ENCODE measurements at regions not wholly inside any gene's neighbourhood (a gene's known extent, or its start where the extent isn't known, plus 50 kb on each side); places are given as distances from the start of the nearest gene placed in this dataset.

DNA sequence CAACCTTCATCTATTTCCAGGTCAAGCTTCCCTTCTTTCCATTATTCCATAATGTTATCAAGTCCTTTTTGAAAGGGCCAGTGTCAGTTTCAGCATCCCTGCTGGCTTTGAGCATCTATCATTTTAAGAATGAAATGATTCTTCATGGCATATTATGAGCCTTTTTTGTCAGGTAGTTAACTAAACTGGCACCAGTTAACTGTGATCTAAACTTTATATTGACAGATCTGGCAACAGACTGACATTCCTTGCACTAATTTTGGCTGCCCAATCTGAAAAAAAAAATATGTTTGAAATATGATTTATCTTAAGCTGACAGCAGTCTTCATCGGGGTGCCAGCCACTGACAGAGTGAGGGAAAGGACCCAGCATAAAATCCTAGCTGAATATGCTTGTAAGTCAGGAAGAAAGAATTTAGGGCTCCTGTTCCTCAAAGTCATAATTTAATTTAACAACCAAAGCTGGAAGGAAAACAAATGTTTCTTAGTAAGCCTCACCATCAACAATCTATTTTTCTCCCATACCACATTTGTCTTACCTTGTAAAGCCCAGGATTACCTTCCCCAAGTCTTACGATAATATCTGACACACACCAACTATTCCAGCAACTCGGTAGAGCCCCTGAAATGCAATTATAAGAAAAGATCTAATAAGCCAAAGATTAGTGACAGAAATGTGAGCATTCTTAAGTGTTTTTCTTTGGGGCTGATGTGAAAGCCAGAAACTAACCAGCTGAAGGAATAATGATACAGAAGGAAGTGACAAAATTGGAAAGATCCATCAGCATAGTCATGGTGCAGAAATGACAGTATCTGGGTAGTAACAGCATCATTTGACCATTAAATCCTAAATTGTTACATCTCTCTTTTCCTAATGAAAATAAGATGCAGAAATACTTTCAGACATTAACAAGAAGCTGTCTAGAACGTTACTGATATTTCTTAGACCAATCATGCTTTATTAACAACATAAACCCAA lies 228.1 kb downstream of the RBM43 start:
- DNase-seq (ENCODE audit: low spot score), result no peak

DNA sequence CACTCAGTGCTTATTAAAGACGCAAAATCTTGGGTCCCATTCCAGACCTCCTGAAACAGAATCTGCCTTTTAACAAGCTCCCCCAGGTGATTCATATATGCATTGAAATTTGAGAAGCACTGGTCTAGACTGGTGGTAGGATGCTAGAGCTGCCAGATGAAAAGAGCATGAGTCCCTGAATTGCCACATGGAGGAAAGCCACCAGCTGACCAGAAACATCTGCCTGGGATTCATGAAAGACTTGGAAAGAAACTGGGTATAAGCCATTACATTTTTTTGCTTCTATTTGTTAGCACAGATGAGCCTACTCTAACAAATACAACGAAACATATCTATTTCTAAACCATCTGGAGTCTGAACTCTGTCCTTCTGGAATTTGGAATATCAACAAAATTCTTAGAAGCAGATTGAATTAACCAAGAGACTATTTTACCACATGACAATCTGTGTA lies 228.9 kb downstream of the RBM43 start:
- DNase-seq (ENCODE audit: low spot score), result peak; percentile 72

DNA sequence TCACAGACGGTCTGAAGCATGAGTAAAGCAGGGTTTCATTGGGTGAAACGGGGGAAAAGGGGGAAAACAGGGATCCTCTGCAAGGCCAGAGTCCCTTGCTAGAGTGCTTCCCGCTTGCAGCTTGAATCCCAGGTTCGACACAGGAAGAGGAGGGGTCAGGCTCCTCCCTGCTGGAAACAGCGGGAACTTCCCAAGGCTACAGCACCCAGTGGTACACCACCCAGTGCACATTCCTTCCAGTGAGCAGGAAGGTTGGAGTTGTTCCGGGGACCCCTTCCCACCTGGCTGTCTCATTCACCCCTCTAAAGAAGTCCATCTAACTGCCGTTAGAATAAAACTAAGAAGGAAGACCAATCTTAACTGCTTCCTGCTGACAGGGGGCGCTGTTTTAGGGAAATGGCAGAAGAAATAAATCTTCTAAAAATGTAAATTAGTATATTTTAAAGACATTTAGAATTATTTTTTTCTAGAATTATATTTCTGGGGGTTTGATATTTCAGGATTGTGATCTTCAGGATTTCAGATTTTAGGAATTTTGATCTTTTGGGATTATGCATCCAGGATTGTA lies 230.9 kb downstream of the RBM43 start:
- DNase-seq (ENCODE audit: low spot score), result no peak

DNA sequence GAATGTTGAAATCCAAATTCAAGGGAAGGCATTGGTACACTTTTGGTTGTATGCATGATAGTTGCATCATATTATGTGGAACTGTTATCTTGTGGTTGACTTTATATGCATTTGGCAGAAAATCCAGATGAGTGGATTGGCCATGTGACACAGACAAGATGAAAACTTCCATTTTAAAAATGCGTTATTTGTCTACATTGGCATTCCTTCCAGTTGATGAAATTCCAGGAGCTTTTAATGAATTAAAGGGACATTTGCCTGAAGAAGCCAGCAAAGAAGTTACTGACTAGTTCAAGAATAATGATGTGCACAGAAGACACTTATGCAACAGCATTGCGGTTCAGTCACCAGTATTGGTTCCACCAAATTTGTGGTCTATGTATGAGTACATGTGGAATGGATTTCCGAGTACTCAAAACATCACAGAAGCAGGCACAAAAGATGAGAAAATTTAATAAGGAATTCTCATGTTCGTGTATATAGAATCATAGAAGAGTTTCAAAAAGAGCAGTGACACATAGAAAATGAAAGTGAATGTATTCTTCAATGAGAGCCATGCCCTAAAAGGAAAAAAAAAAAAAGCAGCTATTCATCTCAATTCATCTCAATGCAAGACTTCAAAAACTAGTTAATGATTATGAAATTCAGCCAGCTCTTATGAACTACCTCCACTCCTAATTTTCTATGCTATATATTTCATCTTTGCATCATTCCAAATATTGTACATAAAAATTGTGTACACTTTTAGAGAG lies 232.1 kb downstream of the RBM43 start:
- peak; percentile 24 for DNase-seq (ENCODE audit: low spot score)

DNA sequence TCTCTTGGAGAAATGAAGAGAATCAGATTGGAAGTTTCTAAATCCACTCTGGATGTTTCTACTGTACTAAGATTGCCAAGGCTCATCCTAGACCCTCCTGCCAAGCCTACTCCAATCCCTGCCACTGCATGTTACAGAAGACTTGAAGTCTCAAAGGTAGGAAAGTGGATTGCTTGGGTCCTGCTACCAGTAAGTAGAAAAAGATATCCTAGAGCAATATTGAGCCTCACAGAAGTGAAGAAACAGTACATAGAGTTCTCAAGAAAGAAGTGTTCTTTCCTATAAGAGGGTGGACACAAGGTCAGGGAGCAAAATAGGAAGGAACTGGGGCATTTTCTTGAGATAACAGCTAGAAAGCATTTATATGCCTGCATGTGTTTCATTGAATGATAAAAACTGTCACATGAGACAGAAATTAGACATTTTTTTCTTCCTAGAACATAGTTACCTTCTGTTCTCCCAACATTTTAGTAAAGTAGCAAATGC lies 232.9 kb downstream of the RBM43 start:
- no peak for DNase-seq (ENCODE audit: low spot score)

DNA sequence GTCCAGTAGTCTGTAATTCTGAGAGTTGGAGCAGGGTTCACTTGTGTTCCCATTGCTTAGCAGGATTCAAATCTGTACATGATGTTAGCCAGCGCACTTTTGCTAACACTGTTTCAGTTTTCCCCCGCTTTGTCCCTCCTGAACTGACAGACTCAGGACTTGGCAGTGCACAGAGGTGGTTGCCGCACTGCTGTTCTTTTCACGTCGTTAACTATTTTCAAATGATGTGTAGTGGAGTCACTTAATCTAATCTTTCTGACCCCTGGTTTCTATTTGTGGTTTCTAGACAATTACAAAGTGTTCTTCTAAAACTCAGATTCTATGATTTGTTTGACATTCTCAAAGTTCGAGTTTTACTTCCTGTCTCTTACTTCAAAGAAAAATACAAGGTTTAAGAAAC lies 234.5 kb downstream of the RBM43 start:
- no peak for DNase-seq (ENCODE audit: low spot score)

DNA sequence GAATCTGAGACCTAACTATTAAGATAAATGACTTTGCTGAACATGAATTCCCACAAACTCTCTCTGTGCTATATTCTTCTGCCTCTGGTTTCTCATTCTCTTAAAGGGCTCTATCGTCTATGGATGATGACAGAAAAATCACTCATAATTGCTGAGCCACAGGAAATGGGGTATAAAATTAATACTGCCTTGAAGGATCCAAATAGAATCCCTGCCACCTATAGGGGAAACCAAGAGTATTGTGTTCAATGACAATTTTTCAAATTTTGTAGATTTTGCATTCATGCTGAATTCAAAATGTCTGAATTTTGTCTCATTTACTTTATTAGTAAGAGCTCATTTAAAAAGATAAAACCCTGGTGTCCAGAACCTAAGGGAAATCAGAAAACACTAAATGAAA lies 235.8 kb downstream of the RBM43 start:
- no peak for DNase-seq (ENCODE audit: low spot score)

DNA sequence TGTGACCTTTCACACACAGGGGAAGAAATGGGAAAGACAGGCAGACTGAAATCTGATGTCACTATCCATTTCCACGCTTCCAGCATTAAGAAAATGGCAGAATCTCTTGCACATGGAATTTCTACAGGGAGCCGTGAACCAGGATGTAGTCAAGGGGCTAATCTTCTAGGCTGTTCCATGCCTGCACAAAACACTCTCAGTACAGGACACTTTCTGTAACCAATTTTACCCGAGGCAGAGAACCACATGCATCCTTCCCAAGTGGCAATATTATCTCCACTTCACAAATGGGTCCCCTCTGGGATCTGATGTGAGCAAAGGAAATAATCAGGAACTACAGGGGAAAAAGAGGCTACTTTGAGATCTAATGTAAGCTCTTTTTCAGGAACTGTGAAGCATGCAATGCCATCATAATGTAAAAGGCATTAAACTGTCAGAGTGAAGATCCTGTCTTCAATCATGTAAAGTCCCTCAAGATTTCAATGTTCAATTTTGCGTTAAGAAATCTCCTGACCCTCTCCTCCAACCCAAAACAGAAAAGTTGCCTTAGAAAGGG lies 236.9 kb downstream of the RBM43 start:
- no peak for DNase-seq (ENCODE audit: low spot score)

DNA sequence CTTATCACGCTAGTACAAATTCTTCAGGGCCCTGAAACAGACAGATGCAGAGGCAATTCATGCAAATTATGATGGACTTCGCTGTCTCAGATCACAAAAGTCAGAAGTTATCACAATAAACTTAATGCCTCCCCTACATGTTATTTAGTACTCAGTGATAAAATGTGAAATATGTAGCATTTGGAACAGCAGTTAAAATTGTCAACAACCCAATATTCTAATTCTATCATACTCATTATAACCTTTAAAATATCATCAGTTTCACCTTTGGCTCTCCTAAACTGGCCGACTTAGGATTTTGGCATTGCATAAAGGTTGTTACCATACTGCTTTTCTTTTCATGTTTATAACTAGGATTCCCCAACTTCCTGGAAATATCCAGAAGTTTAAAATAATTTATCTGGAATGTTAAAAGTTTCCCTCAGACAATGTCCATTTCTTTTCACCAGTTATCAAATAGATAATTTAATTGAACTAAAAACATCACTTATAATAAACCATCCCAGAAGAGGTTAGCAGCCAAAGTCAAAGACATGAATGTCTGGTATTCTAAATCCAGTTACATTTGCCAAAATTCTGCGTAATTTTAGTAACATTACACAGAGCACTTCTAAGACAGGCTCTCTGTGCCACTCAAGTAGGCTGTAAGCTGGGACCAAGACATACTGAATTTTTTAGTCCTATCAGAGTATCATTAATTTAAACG lies 239.8 kb downstream of the RBM43 start:
- no peak for DNase-seq (ENCODE audit: low spot score)

DNA sequence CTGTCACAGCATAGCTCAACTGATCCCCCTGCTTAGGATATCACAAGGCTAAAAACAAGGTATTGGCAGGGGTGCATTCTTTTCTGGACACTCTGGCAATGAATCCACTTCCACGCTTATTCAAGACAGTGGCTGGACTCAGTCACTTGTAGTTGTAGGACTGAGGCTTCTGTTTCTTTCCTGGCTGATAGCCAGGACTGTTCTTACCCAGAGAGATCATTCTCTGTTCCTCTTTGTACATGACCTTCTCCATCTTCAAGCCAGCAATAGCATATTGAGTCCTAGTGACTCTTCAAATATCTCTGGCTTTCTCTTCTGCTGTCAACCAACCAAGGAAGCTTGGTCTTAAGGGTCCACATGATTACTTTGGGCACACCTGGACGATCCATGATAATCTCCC lies 241.3 kb downstream of the RBM43 start:
- no peak for DNase-seq (ENCODE audit: low spot score)

DNA sequence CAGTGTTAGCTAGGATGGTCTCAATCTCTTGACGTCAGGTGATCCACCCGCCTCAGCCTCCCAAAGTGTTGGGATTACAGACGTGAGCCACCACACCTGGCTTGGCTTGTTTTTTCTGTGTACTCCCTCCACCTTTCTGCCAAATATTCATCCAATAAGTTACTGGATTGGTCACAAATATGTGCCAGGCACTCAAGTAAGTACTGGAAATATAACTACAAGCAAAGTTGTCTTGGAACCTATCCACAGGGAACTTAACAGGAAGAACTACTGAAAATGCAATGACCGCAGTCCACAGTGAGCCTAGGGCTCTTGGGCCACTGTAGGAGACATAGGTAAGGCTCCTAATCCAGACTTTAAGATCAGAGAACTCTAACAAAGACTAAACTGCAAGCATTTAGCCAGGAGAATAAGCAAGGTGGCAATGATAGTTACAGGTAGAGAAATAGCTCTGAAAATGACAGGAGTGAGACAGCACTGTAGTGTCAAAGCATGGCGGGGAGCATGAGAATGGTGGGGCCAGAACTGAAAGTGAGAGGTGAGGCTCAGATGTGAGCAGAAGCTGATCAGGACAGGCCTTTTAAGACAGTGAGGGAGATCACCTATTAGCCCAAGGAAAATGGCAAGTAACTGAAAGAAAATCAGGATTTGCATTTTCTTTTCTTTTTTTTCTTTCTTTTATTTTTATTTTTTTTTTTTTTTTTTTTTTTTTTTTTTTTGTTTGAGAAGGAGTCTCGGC lies 252.1 kb downstream of the RBM43 start:
- DNase-seq (ENCODE audit: low spot score), result no peak

DNA sequence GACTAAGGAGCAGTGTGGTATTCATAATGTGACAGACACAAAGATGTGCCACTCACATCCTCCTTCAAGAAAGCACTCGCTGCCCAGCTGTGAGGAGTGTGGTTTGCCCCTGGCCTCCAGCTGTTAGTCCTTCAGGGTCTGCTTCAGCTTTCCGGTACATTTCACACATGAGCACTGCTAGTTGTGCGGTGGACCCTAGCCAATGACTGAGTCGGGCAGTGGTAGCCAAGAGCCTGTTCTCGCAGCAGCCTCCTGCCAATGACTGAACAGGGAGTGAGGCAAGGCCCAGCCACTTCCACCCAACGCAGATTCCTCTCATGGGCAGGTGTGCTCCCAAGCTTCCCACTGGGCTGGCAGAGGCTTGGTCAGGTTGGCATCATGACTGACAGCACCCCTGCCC lies 254.3 kb downstream of the RBM43 start:
- no peak for DNase-seq (ENCODE audit: low spot score)

DNA sequence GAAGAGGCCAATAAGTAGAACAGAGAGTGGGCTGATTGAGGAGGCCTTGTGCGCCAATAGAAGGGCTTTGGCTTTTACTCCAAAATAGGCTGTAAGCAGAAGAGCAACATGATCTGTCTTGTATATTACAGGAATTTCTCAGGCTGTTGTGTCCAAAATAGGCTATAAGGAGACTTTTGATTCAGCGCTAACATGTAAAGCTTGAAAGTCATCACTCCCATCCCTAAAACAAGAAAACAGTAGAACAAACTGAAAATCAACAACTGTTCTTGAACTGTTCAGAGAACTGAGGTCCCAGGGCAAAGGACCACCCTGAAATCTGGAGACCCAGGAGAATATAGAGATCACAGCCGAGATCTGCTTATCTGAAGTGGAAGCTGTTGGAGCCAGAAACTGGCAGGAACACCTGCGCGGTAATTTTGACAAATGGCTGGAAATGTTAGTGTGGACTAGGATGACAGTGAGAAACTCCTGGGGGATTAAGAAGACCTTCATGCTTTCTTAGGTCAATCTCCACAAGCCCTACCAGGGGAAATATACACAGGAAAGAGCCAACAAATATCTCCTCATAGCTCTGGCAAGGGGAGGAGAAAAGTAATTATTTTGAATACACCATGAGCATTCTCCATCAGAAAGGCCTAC lies 258.6 kb downstream of the RBM43 start:
- no peak for DNase-seq (ENCODE audit: low spot score)

DNA sequence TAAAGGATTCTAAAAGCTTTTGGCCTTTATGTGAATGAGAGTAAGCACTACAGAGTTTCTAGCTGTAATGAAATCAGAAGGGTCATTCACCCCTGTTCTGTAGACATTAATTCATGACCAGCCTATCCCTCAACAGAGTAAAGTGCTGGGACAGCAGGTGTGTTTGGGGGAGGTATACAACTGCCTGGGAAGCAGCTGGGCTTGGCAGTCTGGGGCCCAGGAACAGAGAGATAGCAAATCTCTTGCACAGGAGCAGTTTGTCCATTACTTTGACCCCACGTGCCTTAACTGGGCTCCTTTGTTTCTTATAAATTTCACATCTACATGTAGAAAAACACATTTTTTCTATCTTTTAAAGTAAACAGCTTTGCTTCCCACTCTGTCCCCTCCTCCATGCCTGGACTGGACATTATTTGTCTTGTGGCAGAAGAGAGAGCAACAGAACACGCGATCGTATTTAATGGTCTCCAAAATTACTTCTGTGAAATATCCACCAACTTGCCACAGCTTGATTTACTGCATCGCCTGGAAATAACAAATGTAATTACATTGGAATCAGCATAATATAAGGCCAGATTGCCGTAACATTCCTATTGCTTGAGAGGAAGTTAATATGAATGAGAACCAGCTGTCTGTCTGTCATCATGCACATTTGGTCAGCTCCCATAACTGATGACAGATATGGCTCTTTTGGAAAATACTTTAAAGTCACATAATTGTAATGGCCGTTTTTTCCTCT lies 263.8 kb downstream of the RBM43 start:
- DNase-seq (ENCODE audit: low spot score), result no peak

DNA sequence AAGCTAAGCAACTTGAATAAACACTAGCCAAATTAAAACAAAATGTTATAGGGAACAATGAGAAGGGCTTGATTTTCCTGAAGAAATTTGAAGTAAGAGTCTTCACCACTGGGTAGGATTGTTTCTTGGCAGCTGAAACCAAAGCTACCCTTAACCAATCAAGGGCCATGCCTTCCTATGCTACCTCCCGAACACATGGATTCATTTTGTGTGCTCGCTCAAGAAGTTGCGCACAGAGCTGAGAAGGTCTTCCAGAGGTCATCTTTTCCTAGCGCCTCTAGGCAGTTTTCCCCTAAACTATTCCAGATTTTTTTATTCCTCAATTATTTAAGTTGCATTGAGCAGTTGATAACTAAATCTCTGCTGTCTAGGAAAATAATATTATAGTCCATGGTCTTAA lies 264.6 kb downstream of the RBM43 start:
- no peak for DNase-seq (ENCODE audit: low spot score)

DNA sequence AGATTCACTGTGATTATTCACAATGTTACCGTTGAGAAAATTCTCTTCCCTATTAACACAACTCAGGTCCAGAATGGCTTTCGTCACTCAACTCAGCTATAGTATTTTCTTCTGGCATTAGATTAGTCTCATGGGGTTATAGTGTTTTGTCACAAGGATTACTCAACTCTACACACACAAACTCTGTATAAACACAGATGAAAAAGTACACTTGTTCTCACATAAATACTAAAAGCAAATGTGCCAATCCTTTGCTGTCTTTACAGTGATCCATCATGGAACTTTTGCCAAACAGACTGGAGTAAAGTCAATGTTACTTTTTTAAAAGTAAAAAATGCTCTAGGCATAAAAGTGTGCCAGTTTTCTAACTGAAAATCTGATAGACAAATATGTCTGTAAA lies 267.6 kb downstream of the RBM43 start:
- no peak for DNase-seq (ENCODE audit: low spot score)

DNA sequence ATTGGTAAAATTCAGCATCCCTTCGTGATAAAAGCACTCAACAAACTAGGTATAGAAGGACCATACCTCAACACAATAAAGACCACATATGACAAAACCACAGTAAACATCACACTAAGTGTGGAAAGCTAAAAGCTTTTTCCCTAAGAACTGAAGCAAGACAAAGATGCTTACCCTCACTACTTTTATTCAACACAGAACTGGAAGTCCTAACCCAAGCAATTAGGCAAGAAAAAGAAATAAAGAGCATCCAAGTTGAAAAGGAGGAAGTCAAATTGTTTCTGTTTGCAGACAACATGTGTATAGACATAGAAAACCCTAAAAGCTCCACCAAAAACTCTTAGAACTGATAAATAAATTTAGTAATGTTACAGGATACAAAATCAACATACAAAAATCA lies 271.7 kb downstream of the RBM43 start:
- DNase-seq (ENCODE audit: low spot score), result no peak

DNA sequence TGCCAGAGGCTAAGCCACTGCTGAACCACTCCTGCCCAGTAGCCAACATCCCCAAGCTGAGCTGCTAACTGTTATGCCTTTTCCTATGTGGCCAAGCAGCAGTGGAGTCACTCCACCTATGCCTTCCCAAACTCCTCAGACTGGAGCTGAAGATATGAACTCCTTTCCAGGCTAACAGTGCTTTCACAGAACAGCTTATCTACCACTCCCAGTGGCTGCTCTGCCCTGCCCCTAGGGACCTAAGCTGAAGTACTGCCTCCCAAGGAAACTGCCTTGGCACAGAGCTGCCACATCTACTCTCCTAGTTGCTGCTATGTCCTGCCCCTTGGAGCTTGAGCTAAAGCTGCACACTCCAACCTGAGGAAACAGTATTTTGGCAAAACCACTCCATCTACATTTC lies 275.9 kb downstream of the RBM43 start:
- DNase-seq (ENCODE audit: low spot score), result no peak

DNA sequence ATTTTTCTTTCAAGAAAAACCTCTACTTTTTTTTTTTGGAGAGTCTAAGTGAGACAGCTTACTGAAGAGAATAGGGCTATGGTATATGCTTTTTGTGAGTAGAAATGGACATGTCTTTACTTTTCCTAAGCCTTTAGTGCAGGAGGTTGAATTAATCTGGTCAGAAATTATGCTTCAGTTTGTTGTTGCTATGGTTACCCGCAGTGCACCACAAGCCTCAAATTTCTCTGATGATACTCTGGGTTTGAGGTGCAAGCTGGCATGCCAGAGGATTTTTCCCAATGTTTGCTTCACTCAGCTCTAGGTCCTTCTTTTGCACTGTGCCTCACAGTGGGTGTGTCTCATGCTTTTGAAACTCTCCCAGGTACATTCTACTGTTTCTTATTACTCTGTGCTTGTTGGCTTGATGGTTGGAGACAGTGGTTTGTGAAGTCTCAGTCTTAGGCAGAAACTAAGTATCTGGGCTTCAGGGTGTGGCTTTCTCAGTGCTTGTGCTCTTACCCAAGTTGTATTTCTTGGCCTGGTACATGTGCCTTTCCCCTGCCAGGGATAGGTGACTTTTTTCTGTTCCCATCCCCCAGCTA lies 278.3 kb downstream of the RBM43 start:
- no peak for DNase-seq (ENCODE audit: low spot score)

Data from H4 (cell line).